Neuronal stem cell (in vitro differentiated cells): ENCODE measurements at regions not wholly inside any gene's neighbourhood (a gene's known extent, or its start where the extent isn't known, plus 50 kb on each side); places are given as distances from the start of the nearest gene placed in this dataset.

Source experiments
- DNase-seq: peaks from one replicate; pipeline ENCODE4 v3.0.0-alpha.2; 2013; ENCODE audit warnings: low spot score
- H2AFZ ChIP-seq: one replicate; pipeline ENCODE4 v1.6.1; 2013; ENCODE audit warnings: mild to moderate bottlenecking, low read length, inconsistent platforms
- H2AK5ac ChIP-seq: 2 replicates; pipeline ENCODE4 v1.6.1; 2013; ENCODE audit warnings: low read depth, mild to moderate bottlenecking, inconsistent platforms, low read length, moderate library complexity, mixed read lengths
- H2BK120ac ChIP-seq: 2 replicates; pipeline ENCODE4 v1.6.1; 2013; ENCODE audit warnings: low read depth, mild to moderate bottlenecking, inconsistent platforms, low read length, moderate library complexity, mixed read lengths
- H2BK12ac ChIP-seq: one replicate; pipeline ENCODE4 v1.6.1; 2013; ENCODE audit warnings: low read length, inconsistent platforms
- H2BK15ac ChIP-seq: 2 replicates; pipeline ENCODE4 v1.6.1; 2013; ENCODE audit warnings: mild to moderate bottlenecking, low read length, inconsistent platforms, mixed read lengths
- H2BK5ac ChIP-seq: one replicate; pipeline ENCODE4 v1.6.1; 2013; ENCODE audit warnings: inconsistent platforms, mild to moderate bottlenecking, low read length, moderate library complexity
- H3K14ac ChIP-seq: one replicate; pipeline ENCODE4 v1.6.1; 2013; ENCODE audit warnings: low read length, inconsistent platforms
- H3K18ac ChIP-seq: 2 replicates; pipeline ENCODE4 v1.6.1; 2013; ENCODE audit warnings: low read length, inconsistent platforms
- H3K23ac ChIP-seq: 2 replicates; pipeline ENCODE4 v1.6.1; 2013; ENCODE audit warnings: low read depth, mild to moderate bottlenecking, mixed read lengths, low read length, inconsistent platforms; ENCODE audit not compliant: poor library complexity
- H3K27ac ChIP-seq: replicated peaks from 3 replicates; pipeline ENCODE4 v1.5.1; 2013; ENCODE audit warnings: low read length, inconsistent platforms
- H3K27me3 ChIP-seq, 3 experiments: 2 replicates each; pipeline ENCODE4 v1.6.1; 2013; ENCODE audit warnings: low read length in 3 of 3, mild to moderate bottlenecking in 2 of 3, inconsistent platforms in 1 of 3, low read depth in 1 of 3, mixed read lengths in 1 of 3, moderate library complexity in 1 of 3; ENCODE audit not compliant: control insufficient read depth in 3 of 3, insufficient read depth in 3 of 3
- H3K36me3 ChIP-seq, 2 donors: replicated peaks in 1 of 2; 2 replicates each; pipeline ENCODE4 v1.6.1; 2013; ENCODE audit warnings: low read length in 2 of 2; ENCODE audit not compliant: control insufficient read depth in 2 of 2, insufficient read depth in 2 of 2
- H3K4ac ChIP-seq: 2 replicates; pipeline ENCODE4 v1.6.1; 2013; ENCODE audit warnings: inconsistent platforms, mild to moderate bottlenecking, low read length, moderate library complexity
- H3K4me1 ChIP-seq, 2 donors: 1 replicate in 1 of 2; 2 replicates in 1 of 2; pipeline ENCODE4 v1.6.1; 2013; ENCODE audit warnings: low read length in 2 of 2, low read depth in 1 of 2; ENCODE audit not compliant: control insufficient read depth in 2 of 2, insufficient read depth in 1 of 2
- H3K4me2 ChIP-seq: one replicate; pipeline ENCODE4 v1.6.1; 2013; ENCODE audit warnings: mild to moderate bottlenecking, low read length, inconsistent platforms; ENCODE audit not compliant: insufficient read depth, poor library complexity, severe bottlenecking
- H3K4me3 ChIP-seq, 2 donors: 2 replicates each; pipeline ENCODE4 v1.5.1; 2013; ENCODE audit warnings: low read length in 2 of 2, mild to moderate bottlenecking in 2 of 2, inconsistent platforms in 1 of 2, moderate library complexity in 1 of 2
- H3K79me1 ChIP-seq: one replicate; pipeline ENCODE4 v1.6.1; 2013; ENCODE audit warnings: low read depth, mild to moderate bottlenecking, inconsistent platforms, low read length, moderate library complexity
- H3K9ac ChIP-seq: one replicate; pipeline ENCODE4 v1.6.1; 2013; ENCODE audit warnings: mild to moderate bottlenecking, low read depth, low read length, inconsistent platforms; ENCODE audit not compliant: poor library complexity
- H3K9me3 ChIP-seq, 2 donors: replicated peaks in 1 of 2; 2 replicates each; pipeline versions ENCODE3 to v1.6.1; 2013; ENCODE audit warnings: low read length in 2 of 2, mild to moderate bottlenecking in 2 of 2, inconsistent platforms in 1 of 2, low read depth in 1 of 2, mixed read lengths in 1 of 2, moderate library complexity in 1 of 2; ENCODE audit not compliant: control insufficient read depth in 2 of 2, insufficient read depth in 1 of 2
- H4K8ac ChIP-seq: one replicate; pipeline ENCODE4 v1.6.1; 2013; ENCODE audit warnings: low read depth, mild to moderate bottlenecking, inconsistent platforms, low read length, moderate library complexity
- H4K91ac ChIP-seq: one replicate; pipeline ENCODE4 v1.6.1; 2013; ENCODE audit warnings: low read length, low read depth, mild to moderate bottlenecking, inconsistent platforms; ENCODE audit not compliant: poor library complexity
- WGBS, 2 donors: extraction: QIAGEN DNeasy Blood & Tissue Kit; methylation state at CpG; one replicate each; pipeline ENCODE4 v1.1.7; 2013; ENCODE audit warnings: missing lambda C conversion rate in 2 of 2, mixed read lengths in 1 of 2; ENCODE audit not compliant: insufficient read length in 2 of 2, insufficient replicate concordance in 1 of 2; ENCODE audit errors: extremely low coverage in 2 of 2; 5-methylcytosine and 5-hydroxymethylcytosine counted together

DNA sequence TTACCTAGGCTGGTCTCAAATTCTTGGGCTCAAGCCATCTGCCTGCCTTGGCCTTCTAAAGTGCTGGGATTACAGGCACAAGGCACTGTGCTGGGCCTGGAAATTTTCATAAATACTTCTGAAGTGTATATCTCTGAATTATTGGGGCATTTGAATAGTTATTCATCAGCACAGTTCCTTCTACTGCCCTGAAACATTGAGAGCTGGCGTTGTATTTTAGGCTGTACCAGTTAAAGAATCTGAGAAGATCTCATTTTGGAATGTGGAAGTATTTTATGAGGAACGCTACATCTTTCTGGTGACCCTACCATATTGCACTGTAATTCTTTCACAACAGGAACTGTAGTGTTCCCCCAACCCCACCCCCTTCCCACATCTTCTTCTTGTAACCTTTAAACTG lies 349.0 kb upstream of the RGS6 start:
- Histone ChIP-seq H2AK5ac (no peak overlapping the region), H3K4ac (no peak overlapping the region), H2AFZ (no peak overlapping the region), H3K27ac (no peak overlapping the region), H4K91ac (no peak overlapping the region), H3K23ac (no peak overlapping the region), H3K4me3 (no peak overlapping the region), H4K8ac (no peak overlapping the region), H3K79me1 (no peaks in the 10 kb centered on the region), H3K4me2 (no peak overlapping the region), H2BK5ac (no peak overlapping the region), H3K9me3 (peaks cover 0 to 2% of the 10 kb centered on the region in 2 donors), H2BK120ac (no peak overlapping the region), H2BK12ac (no peak overlapping the region), H3K36me3 (peaks cover 0 to 2% of the 10 kb centered on the region in 2 donors), H3K9ac (no peak overlapping the region), H2BK15ac (no peak overlapping the region), H3K18ac (no peak overlapping the region), H3K14ac (no peak overlapping the region), H3K4me1 (peaks cover 14 to 16% of the 10 kb centered on the region in 2 donors), H3K27me3 (no peaks in the 10 kb centered on the region)
- no CpG with 5 or more reads among the region's 2 CpGs for WGBS, 2 donors
- no peak for DNase-seq

DNA sequence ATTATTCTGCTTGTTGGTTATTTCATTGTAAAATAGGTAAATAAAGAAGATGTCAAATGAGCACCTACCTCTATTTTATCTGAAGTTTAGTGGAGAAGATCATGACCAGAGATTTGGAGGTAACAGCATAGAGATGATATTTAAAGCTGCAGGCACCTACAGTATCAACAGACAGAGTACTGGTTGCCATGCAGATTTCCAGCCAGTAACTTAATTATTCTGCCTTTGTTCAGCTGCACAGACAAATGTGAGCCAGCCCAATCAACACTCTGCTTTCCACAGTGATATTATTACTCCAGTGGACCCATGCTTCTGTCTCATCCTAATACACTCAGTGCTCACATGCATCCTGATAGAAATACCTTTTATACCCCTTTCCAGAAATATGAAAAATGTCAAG lies 348.5 kb upstream of the RGS6 start:
- Histone ChIP-seq H3K23ac (no peak overlapping the region), H3K36me3 (peaks cover 0 to 7% of the 10 kb centered on the region in 2 donors), H3K79me1 (no peaks in the 10 kb centered on the region), H3K9ac (no peak overlapping the region), H2BK12ac (no peak overlapping the region), H2BK15ac (no peak overlapping the region), H2BK5ac (no peak overlapping the region), H2AK5ac (no peak overlapping the region), H2AFZ (no peak overlapping the region), H3K27ac (no peak overlapping the region), H3K14ac (no peak overlapping the region), H3K4me3 (no peak overlapping the region), H3K18ac (no peak overlapping the region), H3K9me3 (peaks cover 0 to 2% of the 10 kb centered on the region in 2 donors), H4K91ac (no peak overlapping the region), H3K4me2 (no peak overlapping the region), H4K8ac (no peak overlapping the region), H3K4me1 (peaks cover 15 to 16% of the 10 kb centered on the region in 2 donors), H2BK120ac (no peak overlapping the region), H3K27me3 (no peaks in the 10 kb centered on the region), H3K4ac (no peak overlapping the region)
- no peak for DNase-seq

DNA sequence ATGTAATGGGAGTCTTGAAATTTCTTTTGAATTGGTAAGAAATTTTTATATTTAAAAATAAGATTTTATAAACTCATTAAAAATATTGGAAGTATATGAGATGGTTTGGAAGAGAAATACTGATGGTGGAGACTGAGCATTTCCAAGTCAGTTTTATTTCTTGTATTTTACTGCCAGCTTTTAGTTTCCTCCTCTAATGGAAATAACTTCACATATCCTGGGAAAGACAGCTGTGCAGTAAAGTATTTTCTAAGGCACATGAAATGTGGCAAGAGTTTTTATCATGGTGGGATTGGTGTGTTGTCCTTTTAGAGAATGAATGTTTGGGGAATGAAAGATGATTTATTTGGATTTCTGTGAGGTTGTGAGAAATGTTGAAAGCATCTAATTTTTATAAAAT lies 346.9 kb upstream of the RGS6 start:
- Histone ChIP-seq H3K14ac (no peak overlapping the region), H2BK5ac (no peak overlapping the region), H4K8ac (no peak overlapping the region), H3K23ac (no peak overlapping the region), H3K9ac (no peak overlapping the region), H4K91ac (no peak overlapping the region), H3K4ac (no peak overlapping the region), H3K18ac (no peak overlapping the region), H2BK120ac (no peak overlapping the region), H3K4me1 (peaks cover 13% of the 10 kb centered on the region in 2 donors), H3K27me3 (no peaks in the 10 kb centered on the region), H2AK5ac (no peak overlapping the region), H3K9me3 (no peaks in the 10 kb centered on the region), H3K4me3 (no peak overlapping the region), H3K4me2 (no peak overlapping the region), H3K79me1 (no peaks in the 10 kb centered on the region), H2AFZ (no peak overlapping the region), H2BK15ac (no peak overlapping the region), H3K27ac (peak overlapping the region; percentile 43), H2BK12ac (no peak overlapping the region), H3K36me3 (peaks cover 0 to 11% of the 10 kb centered on the region in 2 donors)
- DNase-seq: no peak

- H3K27me3 ChIP-seq: no peaks in the 10 kb centered on the region
- H2BK15ac ChIP-seq: no peak overlapping the region
- H3K4me2 ChIP-seq: peak overlapping the region; percentile 56
- H2BK5ac ChIP-seq: no peak overlapping the region
- peak overlapping the region; percentile 84 for H3K27ac ChIP-seq
- H4K8ac ChIP-seq: no peak overlapping the region
- H2BK120ac ChIP-seq: no peak overlapping the region
- no peak overlapping the region for H3K18ac ChIP-seq
- H2BK12ac ChIP-seq: no peak overlapping the region
- H3K36me3 ChIP-seq: peaks cover 0 to 11% of the 10 kb centered on the region in 2 donors
- peak overlapping the region; percentile 70 for H2AFZ ChIP-seq
- peaks cover 13% of the 10 kb centered on the region in 2 donors for H3K4me1 ChIP-seq
- WGBS, 2 donors: no CpG with 5 or more reads among the region's 14 CpGs
- no peak overlapping the region for H3K9ac ChIP-seq
- DNase-seq: peak; percentile 60
- no peak overlapping the region for H2AK5ac ChIP-seq
- peak overlapping the region in 1 of 2 donors; percentile 45 for H3K4me3 ChIP-seq
- no peaks in the 10 kb centered on the region for H3K79me1 ChIP-seq
- H3K23ac ChIP-seq: no peak overlapping the region
- H3K4ac ChIP-seq: no peak overlapping the region
- no peaks in the 10 kb centered on the region for H3K9me3 ChIP-seq
- H4K91ac ChIP-seq: no peak overlapping the region
- no peak overlapping the region for H3K14ac ChIP-seq
Measured at GRCh38 chr14:71586131-71586897, 345.9 kb upstream of the RGS6 start.
